HEK293 (cell line): ENCODE measurements at regions not wholly inside any gene's neighbourhood (a gene's known extent, or its start where the extent isn't known, plus 50 kb on each side); places are given as distances from the start of the nearest gene placed in this dataset.
"Not testable (repeated sequence)": the region's sequence is repeated elsewhere in the genome, so short reads cannot be mapped to it uniquely, and the experiment has no call there.

Source experiments
- CTCF ChIA-PET: fragments of 350-600 bp; formaldehyde crosslinking; extraction: SDS; loops from one replicate; lab custom pipeline; 2021; ENCODE audit warnings: antibody characterized with exemption; lab: Yijun Ruan, JAX
- POLR2A ChIA-PET: fragments of 300-600 bp; formaldehyde crosslinking; extraction: SDS; loops from one replicate; lab custom pipeline; 2020; ENCODE audit warnings: antibody characterized with exemption, inconsistent platforms; lab: Yijun Ruan, JAX
- H3K27ac ChIP-seq: fragments of 200-500 bp; sonication (Bioruptor generic); 2 replicates; pipeline ENCODE4 v1.5.1; 2014; ENCODE audit warnings: low read depth, low read length, control low read depth, inconsistent platforms; ENCODE audit errors: extremely low read depth
- H3K36me3 ChIP-seq, 2 experiments: fragments of 200-500 bp in 1 of 2; sonication (Bioruptor generic) in 1 of 2; 1 replicate in 1 of 2; 2 replicates in 1 of 2; pipeline ENCODE4 v1.5.1; 2014 to 2017; ENCODE audit warnings: inconsistent platforms in 2 of 2, low read length in 2 of 2; ENCODE audit not compliant: control insufficient read depth in 2 of 2, insufficient read depth in 1 of 2
- H3K4me1 ChIP-seq: fragments of 200-500 bp; sonication (Bioruptor generic); 2 replicates; pipeline ENCODE4 v1.5.1; 2014; ENCODE audit warnings: mild to moderate bottlenecking, low read length, inconsistent platforms; ENCODE audit not compliant: control insufficient read depth, insufficient read depth
- H3K4me3 ChIP-seq: 2 replicates; pipeline ENCODE4 v1.5.1; 2011; ENCODE audit warnings: low read depth, mild to moderate bottlenecking, control low read depth, low read length, moderate library complexity
- H3K9me3 ChIP-seq: fragments of 200-500 bp; sonication (Bioruptor generic); 2 replicates; pipeline ENCODE4 v1.5.1; 2014; ENCODE audit warnings: low read depth, low read length, inconsistent platforms; ENCODE audit not compliant: control insufficient read depth, insufficient read depth
- IKZF3 ChIP-seq: fragments of 450-650 bp; IDR thresholded peaks from 2 replicates; pipeline ENCODE4 v1.5.0; 2018; ENCODE audit warnings: missing biosample characterization, mild to moderate bottlenecking, missing genetic modification characterization, moderate library complexity
- KLF10 ChIP-seq: fragments of 450-650 bp; IDR thresholded peaks from 2 replicates; pipeline ENCODE4 v1.5.1; 2018; ENCODE audit warnings: missing biosample characterization, mild to moderate bottlenecking, missing genetic modification characterization
- MZF1 ChIP-seq: fragments of 450-650 bp; formaldehyde crosslinking; IDR thresholded peaks from 2 replicates; pipeline ENCODE4 v1.5.1; 2017; ENCODE audit warnings: missing biosample characterization, missing genetic modification characterization, borderline replicate concordance
- OVOL3 ChIP-seq: fragments of 450-650 bp; formaldehyde crosslinking; IDR thresholded peaks from 2 replicates; pipeline ENCODE4 v1.5.1; 2016; ENCODE audit warnings: missing biosample characterization, missing genetic modification characterization
- RBAK ChIP-seq: fragments of 450-650 bp; formaldehyde crosslinking; IDR thresholded peaks from 2 replicates; pipeline ENCODE4 v1.5.1; 2016; ENCODE audit warnings: missing biosample characterization, missing genetic modification characterization
- SETDB1 ChIP-seq: IDR thresholded peaks from one replicate; pipeline ENCODE4 v1.6.1; 2017; ENCODE audit warnings: mild to moderate bottlenecking, low read length, moderate library complexity, mixed read lengths; ENCODE audit not compliant: insufficient read length
- SP7 ChIP-seq: fragments of 450-650 bp; formaldehyde crosslinking; IDR thresholded peaks from 2 replicates; pipeline ENCODE4 v1.5.1; 2016; ENCODE audit warnings: missing biosample characterization, missing genetic modification characterization
- WT1 ChIP-seq: fragments of 450-650 bp; formaldehyde crosslinking; IDR thresholded peaks from 2 replicates; pipeline ENCODE4 v1.5.1; 2016; ENCODE audit warnings: missing biosample characterization, missing genetic modification characterization
- ZNF112 ChIP-seq: fragments of 450-650 bp; formaldehyde crosslinking; IDR thresholded peaks from 2 replicates; pipeline ENCODE4 v1.5.0; 2017; ENCODE audit warnings: missing biosample characterization, missing genetic modification characterization
- ZNF202 ChIP-seq: fragments of 450-650 bp; formaldehyde crosslinking; IDR thresholded peaks from 2 replicates; pipeline ENCODE4 v1.5.1; 2016; ENCODE audit warnings: missing biosample characterization, missing genetic modification characterization, borderline replicate concordance
- ZNF324 ChIP-seq: fragments of 450-650 bp; formaldehyde crosslinking; IDR thresholded peaks from 2 replicates; pipeline ENCODE4 v1.5.1; 2016; ENCODE audit warnings: missing biosample characterization, missing genetic modification characterization
- ZNF426 ChIP-seq: fragments of 450-650 bp; formaldehyde crosslinking; IDR thresholded peaks from 2 replicates; pipeline ENCODE4 v1.5.1; 2017; ENCODE audit warnings: missing biosample characterization, missing genetic modification characterization, mild to moderate bottlenecking, inconsistent platforms, moderate library complexity
- ZNF521 ChIP-seq: fragments of 450-650 bp; formaldehyde crosslinking; IDR thresholded peaks from 2 replicates; pipeline ENCODE4 v1.5.1; 2017; ENCODE audit warnings: missing biosample characterization, mild to moderate bottlenecking, missing genetic modification characterization
- ZNF561 ChIP-seq: fragments of 450-650 bp; IDR thresholded peaks from 2 replicates; pipeline ENCODE4 v1.5.1; 2018; ENCODE audit warnings: missing biosample characterization, missing genetic modification characterization, borderline replicate concordance
- ZNF707 ChIP-seq: fragments of 450-650 bp; formaldehyde crosslinking; IDR thresholded peaks from 2 replicates; pipeline ENCODE4 v1.5.1; 2016; ENCODE audit warnings: missing biosample characterization, missing genetic modification characterization
- ZNF776 ChIP-seq: fragments of 450-650 bp; formaldehyde crosslinking; IDR thresholded peaks from 2 replicates; pipeline ENCODE4 v1.5.0; 2017; ENCODE audit warnings: missing biosample characterization, missing genetic modification characterization, borderline replicate concordance
- ZNF791 ChIP-seq: fragments of 450-650 bp; formaldehyde crosslinking; IDR thresholded peaks from 2 replicates; pipeline ENCODE4 v1.5.1; 2016; ENCODE audit warnings: missing biosample characterization, missing genetic modification characterization
- TF ChIP-seq, protein P1 (sequence below): fragments of 450-650 bp; formaldehyde crosslinking; IDR thresholded peaks from 2 replicates; pipeline ENCODE4 v1.5.1; 2016; ENCODE audit warnings: missing biosample characterization, missing genetic modification characterization
- TF ChIP-seq, protein P2 (sequence below): fragments of 450-650 bp; formaldehyde crosslinking; IDR thresholded peaks from 2 replicates; pipeline ENCODE4 v1.5.1; 2016; ENCODE audit warnings: missing biosample characterization, missing genetic modification characterization
- TF ChIP-seq, protein P3 (sequence below): fragments of 450-650 bp; formaldehyde crosslinking; IDR thresholded peaks from 2 replicates; pipeline ENCODE4 v1.5.1; 2016; ENCODE audit warnings: missing biosample characterization, missing genetic modification characterization, borderline replicate concordance

DNA sequence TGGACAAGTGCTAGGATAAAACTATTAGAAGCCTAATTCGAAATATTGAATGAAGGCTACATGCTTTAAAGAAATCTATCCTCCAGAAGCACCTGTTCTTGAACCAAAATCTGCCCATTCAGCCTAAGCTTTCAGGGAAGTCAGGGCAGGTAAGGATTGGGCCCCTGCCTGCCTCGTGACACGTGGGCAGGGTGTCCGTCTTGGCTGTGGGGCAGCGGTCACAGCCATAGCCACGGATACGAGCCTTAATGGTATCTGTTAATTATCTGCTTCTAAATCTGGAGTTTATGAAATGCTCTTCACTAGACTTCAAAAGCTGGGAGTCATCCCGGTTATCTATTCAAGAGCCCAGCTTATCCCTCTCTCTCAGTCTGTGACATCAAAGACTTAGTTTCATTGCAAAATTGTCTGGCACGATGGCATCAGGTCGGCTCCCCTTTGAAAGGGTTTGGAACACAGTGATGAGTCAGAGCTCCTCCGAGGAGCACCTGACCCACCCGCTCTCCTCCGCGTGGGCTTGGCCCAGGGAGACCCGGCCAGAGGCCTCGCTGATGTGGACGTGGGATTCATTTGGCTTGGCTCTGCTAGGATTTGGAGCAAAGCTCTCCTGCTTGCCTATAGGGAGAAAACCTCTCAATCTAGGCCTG, 135.9 kb downstream of the MACROH2A1 start:
- Histone ChIP-seq H3K4me3 (no peak overlapping the region), H3K9me3 (no peaks in the 10 kb centered on the region), H3K36me3 (no peaks in the 10 kb centered on the region), H3K27ac (no peak overlapping the region), H3K4me1 (no peaks in the 10 kb centered on the region)
- ChIA-PET CTCF (interaction anchor here (1.2 kb wide), 1 partner anchor 39 kb away, joined by 3 read pairs; no protein-coding TSS in a partner anchor), POLR2A (interaction anchor here (0.5 kb wide), 1 partner anchor 324 kb away, joined by 3 read pairs; no protein-coding TSS in a partner anchor)
- TF ChIP-seq, protein P1, sequence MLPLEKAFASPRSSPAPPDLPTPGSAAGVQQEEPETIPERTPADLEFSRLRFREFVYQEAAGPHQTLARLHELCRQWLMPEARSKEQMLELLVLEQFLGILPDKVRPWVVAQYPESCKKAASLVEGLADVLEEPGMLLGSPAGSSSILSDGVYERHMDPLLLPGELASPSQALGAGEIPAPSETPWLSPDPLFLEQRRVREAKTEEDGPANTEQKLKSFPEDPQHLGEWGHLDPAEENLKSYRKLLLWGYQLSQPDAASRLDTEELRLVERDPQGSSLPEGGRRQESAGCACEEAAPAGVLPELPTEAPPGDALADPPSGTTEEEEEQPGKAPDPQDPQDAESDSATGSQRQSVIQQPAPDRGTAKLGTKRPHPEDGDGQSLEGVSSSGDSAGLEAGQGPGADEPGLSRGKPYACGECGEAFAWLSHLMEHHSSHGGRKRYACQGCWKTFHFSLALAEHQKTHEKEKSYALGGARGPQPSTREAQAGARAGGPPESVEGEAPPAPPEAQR = no peak
- TF ChIP-seq ZNF521 (no peak), MZF1 (tag by site-specific recombination) (no peak), ZNF202 (tag by site-specific recombination) (no peak), RBAK (tag by site-specific recombination) (no peak), ZNF426 (no peak), ZNF561 (tag by site-specific recombination) (no peak)
- TF ChIP-seq, protein P2, sequence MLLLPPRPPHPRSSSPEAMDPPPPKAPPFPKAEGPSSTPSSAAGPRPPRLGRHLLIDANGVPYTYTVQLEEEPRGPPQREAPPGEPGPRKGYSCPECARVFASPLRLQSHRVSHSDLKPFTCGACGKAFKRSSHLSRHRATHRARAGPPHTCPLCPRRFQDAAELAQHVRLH (tag by site-specific recombination) = no peak

DNA sequence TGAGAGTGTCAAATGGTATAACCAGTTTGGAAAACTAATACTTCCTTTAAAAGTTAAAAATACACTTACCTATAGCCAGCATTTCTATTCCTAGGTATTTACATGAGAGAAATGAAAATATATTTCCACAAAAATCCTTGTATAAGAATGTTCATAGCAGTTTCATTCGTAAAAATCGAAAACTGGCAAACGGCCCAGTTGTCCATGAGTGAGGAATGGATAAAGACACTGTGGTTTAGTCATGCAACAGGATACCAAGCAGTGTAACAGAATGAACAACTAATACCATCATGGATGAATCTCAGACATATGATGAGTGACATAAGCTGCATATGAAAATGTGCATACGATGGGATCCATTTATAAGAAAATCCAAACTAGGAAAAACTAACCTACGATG, 136.7 kb downstream of the MACROH2A1 start:
- TF ChIP-seq ZNF791 (tag by site-specific recombination) = no peak
- peak; percentile 1 for TF ChIP-seq SETDB1
- ChIA-PET CTCF (no interaction called here), POLR2A (no interaction called here)
- H3K36me3 ChIP-seq = no peaks in the 10 kb centered on the region
- H3K9me3 ChIP-seq = no peaks in the 10 kb centered on the region
- H3K27ac ChIP-seq = no peak overlapping the region
- H3K4me1 ChIP-seq = no peaks in the 10 kb centered on the region
- H3K4me3 ChIP-seq = no peak overlapping the region

DNA sequence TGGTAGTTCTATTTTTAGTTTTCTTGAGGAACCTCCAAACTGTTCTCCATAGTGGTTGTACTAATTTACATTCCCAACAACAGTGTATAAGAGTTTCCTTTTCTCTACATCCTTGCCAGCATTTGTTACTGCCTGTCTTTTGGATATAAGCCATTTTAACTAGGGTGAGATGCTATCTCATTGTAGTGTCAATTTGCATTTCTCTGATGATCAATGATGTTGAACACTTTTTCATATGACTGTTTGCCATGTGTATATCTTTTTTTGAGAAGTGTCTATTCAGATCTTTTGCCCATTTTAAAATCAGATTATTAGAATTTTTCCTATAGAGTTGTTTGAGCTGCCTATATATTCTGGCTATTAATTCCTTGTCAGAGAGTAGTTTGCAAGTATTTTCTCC, 138.9 kb downstream of the MACROH2A1 start:
- POLR2A ChIA-PET, H3K4me1 ChIP-seq, H3K36me3 ChIP-seq, CTCF ChIA-PET, H3K4me3 ChIP-seq, H3K9me3 ChIP-seq, H3K27ac ChIP-seq: not testable (repeated sequence)

DNA sequence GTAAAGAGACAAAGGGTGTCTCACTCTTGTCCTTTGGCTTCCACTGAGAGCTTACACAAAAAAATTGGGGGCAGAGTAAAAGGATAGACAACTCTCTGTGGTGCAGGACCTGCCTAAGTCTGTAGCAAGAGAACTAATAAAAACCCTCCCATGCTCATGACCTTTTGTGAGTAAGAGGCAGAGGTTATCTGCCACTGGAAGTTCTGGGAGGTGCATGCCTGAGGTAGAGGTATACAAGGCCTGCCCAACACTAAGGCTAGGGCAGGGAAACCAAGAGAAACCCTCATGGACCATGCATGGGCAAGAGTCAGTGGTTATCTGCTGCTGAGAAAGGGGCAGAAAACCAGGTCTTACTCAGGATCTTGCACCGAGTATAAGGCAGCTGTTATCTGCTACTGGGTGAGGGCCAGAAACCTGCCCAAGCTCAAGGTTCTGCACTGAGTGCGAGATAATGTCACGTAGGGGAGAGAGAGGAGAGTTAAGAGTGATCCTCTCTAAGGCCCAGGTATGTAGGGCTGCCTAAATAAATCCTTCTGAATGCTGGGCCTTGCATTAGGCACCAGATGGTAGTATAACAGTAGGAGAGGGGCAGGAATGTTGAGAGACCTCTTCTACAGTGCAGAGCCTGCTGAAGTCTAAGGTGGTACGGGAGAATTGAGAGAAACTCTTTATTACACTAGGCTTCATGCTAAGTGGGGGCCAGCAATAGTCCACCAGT, 143.4 kb downstream of the MACROH2A1 start:
- Histone ChIP-seq H3K27ac (no peak overlapping the region), H3K4me3 (no peak overlapping the region), H3K9me3 (no peaks in the 10 kb centered on the region), H3K36me3 (no peaks in the 10 kb centered on the region), H3K4me1 (no peaks in the 10 kb centered on the region)
- ChIA-PET POLR2A (no interaction called here), CTCF (interaction anchor here (0.5 to 0.7 kb wide), 2 partner anchors 64 to 149 kb away, joined by 3 to 4 read pairs; no protein-coding TSS in a partner anchor)
- no peak for TF ChIP-seq ZNF707 (tag by site-specific recombination)
- TF ChIP-seq ZNF324 (tag by site-specific recombination) = no peak
- TF ChIP-seq SP7 = no peak
- TF ChIP-seq, protein P3, sequence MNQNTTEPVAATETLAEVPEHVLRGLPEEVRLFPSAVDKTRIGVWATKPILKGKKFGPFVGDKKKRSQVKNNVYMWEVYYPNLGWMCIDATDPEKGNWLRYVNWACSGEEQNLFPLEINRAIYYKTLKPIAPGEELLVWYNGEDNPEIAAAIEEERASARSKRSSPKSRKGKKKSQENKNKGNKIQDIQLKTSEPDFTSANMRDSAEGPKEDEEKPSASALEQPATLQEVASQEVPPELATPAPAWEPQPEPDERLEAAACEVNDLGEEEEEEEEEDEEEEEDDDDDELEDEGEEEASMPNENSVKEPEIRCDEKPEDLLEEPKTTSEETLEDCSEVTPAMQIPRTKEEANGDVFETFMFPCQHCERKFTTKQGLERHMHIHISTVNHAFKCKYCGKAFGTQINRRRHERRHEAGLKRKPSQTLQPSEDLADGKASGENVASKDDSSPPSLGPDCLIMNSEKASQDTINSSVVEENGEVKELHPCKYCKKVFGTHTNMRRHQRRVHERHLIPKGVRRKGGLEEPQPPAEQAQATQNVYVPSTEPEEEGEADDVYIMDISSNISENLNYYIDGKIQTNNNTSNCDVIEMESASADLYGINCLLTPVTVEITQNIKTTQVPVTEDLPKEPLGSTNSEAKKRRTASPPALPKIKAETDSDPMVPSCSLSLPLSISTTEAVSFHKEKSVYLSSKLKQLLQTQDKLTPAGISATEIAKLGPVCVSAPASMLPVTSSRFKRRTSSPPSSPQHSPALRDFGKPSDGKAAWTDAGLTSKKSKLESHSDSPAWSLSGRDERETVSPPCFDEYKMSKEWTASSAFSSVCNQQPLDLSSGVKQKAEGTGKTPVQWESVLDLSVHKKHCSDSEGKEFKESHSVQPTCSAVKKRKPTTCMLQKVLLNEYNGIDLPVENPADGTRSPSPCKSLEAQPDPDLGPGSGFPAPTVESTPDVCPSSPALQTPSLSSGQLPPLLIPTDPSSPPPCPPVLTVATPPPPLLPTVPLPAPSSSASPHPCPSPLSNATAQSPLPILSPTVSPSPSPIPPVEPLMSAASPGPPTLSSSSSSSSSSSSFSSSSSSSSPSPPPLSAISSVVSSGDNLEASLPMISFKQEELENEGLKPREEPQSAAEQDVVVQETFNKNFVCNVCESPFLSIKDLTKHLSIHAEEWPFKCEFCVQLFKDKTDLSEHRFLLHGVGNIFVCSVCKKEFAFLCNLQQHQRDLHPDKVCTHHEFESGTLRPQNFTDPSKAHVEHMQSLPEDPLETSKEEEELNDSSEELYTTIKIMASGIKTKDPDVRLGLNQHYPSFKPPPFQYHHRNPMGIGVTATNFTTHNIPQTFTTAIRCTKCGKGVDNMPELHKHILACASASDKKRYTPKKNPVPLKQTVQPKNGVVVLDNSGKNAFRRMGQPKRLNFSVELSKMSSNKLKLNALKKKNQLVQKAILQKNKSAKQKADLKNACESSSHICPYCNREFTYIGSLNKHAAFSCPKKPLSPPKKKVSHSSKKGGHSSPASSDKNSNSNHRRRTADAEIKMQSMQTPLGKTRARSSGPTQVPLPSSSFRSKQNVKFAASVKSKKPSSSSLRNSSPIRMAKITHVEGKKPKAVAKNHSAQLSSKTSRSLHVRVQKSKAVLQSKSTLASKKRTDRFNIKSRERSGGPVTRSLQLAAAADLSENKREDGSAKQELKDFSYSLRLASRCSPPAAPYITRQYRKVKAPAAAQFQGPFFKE (tag by site-specific recombination) = no peak
- no peak for TF ChIP-seq KLF10
- no peak for TF ChIP-seq ZNF112
- TF ChIP-seq ZNF776 (tag by site-specific recombination) = no peak
- TF ChIP-seq OVOL3 = no peak
- TF ChIP-seq IKZF3 (tag by site-specific recombination) = no peak
- TF ChIP-seq WT1 (tag by site-specific recombination) = no peak
